ENCODE measurements at regions not wholly inside any gene's neighbourhood (a gene's known extent, or its start where the extent isn't known, plus 50 kb on each side); places are given as distances from the start of the nearest gene placed in this dataset.

GRCh38 chr16:86870380-86870779 lies 292.0 kb downstream of the FOXL1 start:
- peaks cover 48% of the 10 kb centered on the region for H3K4me1 Mint-ChIP-seq (ENCODE audit: low read depth)
- H3K9me3 Mint-ChIP-seq (ENCODE audit: low read depth) = no peaks in the 10 kb centered on the region
- H3K27ac Mint-ChIP-seq (ENCODE audit: unreplicated experiment) = no peak overlapping the region

GRCh38 chr16:86872131-86872530 lies 293.8 kb downstream of the FOXL1 start:
- no peaks in the 10 kb centered on the region for H3K36me3 Mint-ChIP-seq (ENCODE audit: low read depth)
- H3K9me3 Mint-ChIP-seq (ENCODE audit: low read depth) = no peaks in the 10 kb centered on the region
- no peak overlapping the region for H3K27ac Mint-ChIP-seq (ENCODE audit: unreplicated experiment)
- H3K4me1 Mint-ChIP-seq (ENCODE audit: low read depth) = peaks cover 31% of the 10 kb centered on the region
- H3K27me3 Mint-ChIP-seq (ENCODE audit: low read depth) = no peaks in the 10 kb centered on the region
- no peak for DNase-seq (ENCODE audit: low spot score)
- no peak for TF ChIP-seq CTCF (IDR thresholded peaks at IDR 0.05)
- no peak overlapping the region for H3K4me3 Mint-ChIP-seq (ENCODE audit: unreplicated experiment)

More at GRCh38 chr16:86870380-86870779, 292.0 kb downstream of the FOXL1 start:
- no peak for TF ChIP-seq CTCF (IDR thresholded peaks at IDR 0.05)
- Mint-ChIP-seq H3K36me3 (ENCODE audit: low read depth) (no peaks in the 10 kb centered on the region), H3K4me3 (ENCODE audit: unreplicated experiment) (no peak overlapping the region), H3K27me3 (ENCODE audit: low read depth) (no peaks in the 10 kb centered on the region)
- DNase-seq (ENCODE audit: low spot score) = no peak

GRCh38 chr16:86872833-86873232 lies 294.5 kb downstream of the FOXL1 start:
- H3K27ac Mint-ChIP-seq (ENCODE audit: unreplicated experiment) = no peak overlapping the region
- DNase-seq (ENCODE audit: low spot score) = no peak
- H3K9me3 Mint-ChIP-seq (ENCODE audit: low read depth) = no peaks in the 10 kb centered on the region
- no peak for TF ChIP-seq CTCF (IDR thresholded peaks at IDR 0.05)
- peaks cover 5% of the 10 kb centered on the region for H3K27me3 Mint-ChIP-seq (ENCODE audit: low read depth)
- no peaks in the 10 kb centered on the region for H3K36me3 Mint-ChIP-seq (ENCODE audit: low read depth)
- no peak overlapping the region for H3K4me3 Mint-ChIP-seq (ENCODE audit: unreplicated experiment)
- peaks cover 24% of the 10 kb centered on the region for H3K4me1 Mint-ChIP-seq (ENCODE audit: low read depth)

GRCh38 chr16:86874141-86874540 lies 295.8 kb downstream of the FOXL1 start:
- H3K27ac Mint-ChIP-seq (ENCODE audit: unreplicated experiment) = no peak overlapping the region
- peaks cover 8% of the 10 kb centered on the region for H3K27me3 Mint-ChIP-seq (ENCODE audit: low read depth)
- DNase-seq (ENCODE audit: low spot score) = no peak
- H3K36me3 Mint-ChIP-seq (ENCODE audit: low read depth) = no peaks in the 10 kb centered on the region
- peaks cover 18% of the 10 kb centered on the region for H3K4me1 Mint-ChIP-seq (ENCODE audit: low read depth)
- no peaks in the 10 kb centered on the region for H3K9me3 Mint-ChIP-seq (ENCODE audit: low read depth)
- peak; percentile 69 for TF ChIP-seq CTCF (IDR thresholded peaks at IDR 0.05)
- H3K4me3 Mint-ChIP-seq (ENCODE audit: unreplicated experiment) = no peak overlapping the region

- Mint-ChIP-seq H3K36me3 (ENCODE audit: low read depth) (peaks cover 3% of the 10 kb centered on the region), H3K4me1 (ENCODE audit: low read depth) (peaks cover 8% of the 10 kb centered on the region), H3K9me3 (ENCODE audit: low read depth) (no peaks in the 10 kb centered on the region), H3K27ac (ENCODE audit: unreplicated experiment) (no peak overlapping the region), H3K27me3 (ENCODE audit: low read depth) (peaks cover 8% of the 10 kb centered on the region), H3K4me3 (ENCODE audit: unreplicated experiment) (no peak overlapping the region)
- DNase-seq (ENCODE audit: low spot score) = no peak
- no peak for TF ChIP-seq CTCF (IDR thresholded peaks at IDR 0.05)
These were observed 298.1 kb downstream of the FOXL1 start for GRCh38 chr16:86876499-86876898.
